ENCODE measurements at regions not wholly inside any gene's neighbourhood (a gene's known extent, or its start where the extent isn't known, plus 50 kb on each side); places are given as distances from the start of the nearest gene placed in this dataset.

DNA sequence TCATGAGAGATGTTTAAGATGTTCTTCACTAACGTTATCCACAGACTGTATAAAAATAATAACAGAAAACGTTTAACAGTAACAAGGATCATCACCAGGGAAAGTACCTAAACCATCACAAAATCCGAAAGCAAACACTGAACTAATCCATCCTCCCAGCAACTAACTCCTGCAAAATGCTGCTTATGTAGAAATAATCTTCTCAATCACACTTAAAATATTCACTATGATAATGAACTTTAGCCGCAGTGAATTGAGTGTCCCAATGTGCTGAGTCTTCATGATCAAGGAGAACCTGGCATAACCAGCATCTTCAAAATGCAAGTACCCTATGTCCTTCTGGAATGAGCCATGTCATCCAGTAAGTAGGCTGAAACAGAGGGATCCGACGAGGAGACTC is 166.1 kb downstream of the LTN1 start:
- TF ChIP-seq CTCF (IDR thresholded peaks at IDR 0.05) (no peak), REST (IDR thresholded peaks at IDR 0.05; ENCODE audit: insufficient read depth in 1 of 2, low read depth in 2 of 2, low read length in 1 of 2) (no peak), POLR2AphosphoS5 (IDR thresholded peaks at IDR 0.05; ENCODE audit: low read depth, low read length) (no peak), TCF7L2 (IDR thresholded peaks at IDR 0.05; ENCODE audit: low read depth, low read length) (no peak), SIN3A (IDR thresholded peaks at IDR 0.05; ENCODE audit: borderline replicate concordance, insufficient read depth, low read depth, low read length) (no peak)
